ENCODE measurements at regions not wholly inside any gene's neighbourhood (a gene's known extent, or its start where the extent isn't known, plus 50 kb on each side); places are given as distances from the start of the nearest gene placed in this dataset.

DNA sequence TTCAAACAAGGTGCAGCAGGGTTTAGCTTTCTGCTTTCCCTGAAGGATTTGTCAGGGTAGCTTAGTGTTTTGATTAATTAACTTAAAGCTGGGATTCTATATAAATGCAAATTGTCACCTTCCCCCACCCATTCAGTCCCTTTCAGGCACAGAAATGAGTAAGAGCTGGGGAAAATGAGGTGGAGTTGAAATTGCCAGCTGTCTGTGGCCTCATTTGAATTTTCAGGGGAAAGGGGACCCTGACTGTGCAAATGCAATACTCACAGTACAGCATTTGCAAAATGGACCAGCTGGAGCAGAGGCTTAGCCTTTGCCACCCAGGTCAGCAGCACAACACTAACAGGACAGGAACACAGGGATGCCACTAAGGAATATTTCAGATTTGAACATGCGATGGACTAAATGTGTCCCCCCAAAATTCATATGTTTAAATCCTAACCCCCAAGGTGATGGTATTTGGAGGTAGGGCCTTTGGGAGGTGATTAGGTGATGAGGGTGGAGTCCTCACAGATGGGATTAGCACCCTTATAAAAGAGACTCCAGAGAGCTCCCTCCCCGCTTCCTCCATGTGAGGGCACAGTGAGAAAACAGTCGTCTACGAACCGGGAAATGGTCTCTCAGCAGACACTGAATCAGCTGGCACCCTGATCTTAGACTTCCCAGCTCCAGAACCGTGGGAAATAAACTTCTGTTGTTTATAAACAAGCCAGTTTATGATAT, 59.5 kb upstream of the CYSLTR2 start:
- peak overlapping the region; percentile 53 for H3K4me2 ChIP-seq
- DNase-seq (ENCODE audit: low spot score) (peak; percentile 42), ATAC-seq (peak; percentile 65)
- Mint-ChIP-seq H3K4me3 (0 out of 3 replicates have a peak overlapping the region, but pooled peaks have one; percentile 15), H3K9me3 (peaks cover 27% of the 10 kb centered on the region), H3K36me3 (ENCODE audit: low read depth) (peaks cover 31% of the 10 kb centered on the region), H3K4me1 (peaks cover 43% of the 10 kb centered on the region), H3K27ac (peak overlapping the region; percentile 88), H3K27me3 (ENCODE audit: insufficient read depth, low read depth, poor library complexity) (peaks cover 11% of the 10 kb centered on the region)
- no peaks in the 10 kb centered on the region for H3K9me2 ChIP-seq (ENCODE audit: insufficient read depth)
- H3K79me2 ChIP-seq (replicated peaks; ENCODE audit: insufficient read depth) = no peaks in the 10 kb centered on the region
- H3K4me1 ChIP-seq (ENCODE audit: insufficient read depth) = peaks cover 36% of the 10 kb centered on the region
- no peaks in the 10 kb centered on the region for H3F3A ChIP-seq (replicated peaks; ENCODE audit: low read depth)
- peak overlapping the region; percentile 61 for H2AFZ ChIP-seq
- TF ChIP-seq POLR2AphosphoS5 (IDR thresholded peaks at IDR 0.05; ENCODE audit: low read depth) (no peak), JUNB (IDR thresholded peaks at IDR 0.05; ENCODE audit: unreplicated experiment) (no peak), EZH2 (IDR thresholded peaks at IDR 0.05; ENCODE audit: low read depth, unreplicated experiment) (no peak), ZNF114 (CRISPR knock-in tag; IDR thresholded peaks at IDR 0.05) (no peak), ZNF331 (CRISPR knock-in tag; IDR thresholded peaks at IDR 0.05; ENCODE audit: low read depth) (no peak), NANOG (IDR thresholded peaks at IDR 0.05; ENCODE audit: borderline replicate concordance) (no peak), EZH2phosphoT487 (IDR thresholded peaks at IDR 0.05; ENCODE audit: unreplicated experiment) (no peak), CREB1 (CRISPR knock-in tag; IDR thresholded peaks at IDR 0.05; ENCODE audit: low read depth) (no peak), STAT1 (IDR thresholded peaks at IDR 0.05; ENCODE audit: unreplicated experiment) (no peak)
- TF ChIP-seq, protein P1, sequence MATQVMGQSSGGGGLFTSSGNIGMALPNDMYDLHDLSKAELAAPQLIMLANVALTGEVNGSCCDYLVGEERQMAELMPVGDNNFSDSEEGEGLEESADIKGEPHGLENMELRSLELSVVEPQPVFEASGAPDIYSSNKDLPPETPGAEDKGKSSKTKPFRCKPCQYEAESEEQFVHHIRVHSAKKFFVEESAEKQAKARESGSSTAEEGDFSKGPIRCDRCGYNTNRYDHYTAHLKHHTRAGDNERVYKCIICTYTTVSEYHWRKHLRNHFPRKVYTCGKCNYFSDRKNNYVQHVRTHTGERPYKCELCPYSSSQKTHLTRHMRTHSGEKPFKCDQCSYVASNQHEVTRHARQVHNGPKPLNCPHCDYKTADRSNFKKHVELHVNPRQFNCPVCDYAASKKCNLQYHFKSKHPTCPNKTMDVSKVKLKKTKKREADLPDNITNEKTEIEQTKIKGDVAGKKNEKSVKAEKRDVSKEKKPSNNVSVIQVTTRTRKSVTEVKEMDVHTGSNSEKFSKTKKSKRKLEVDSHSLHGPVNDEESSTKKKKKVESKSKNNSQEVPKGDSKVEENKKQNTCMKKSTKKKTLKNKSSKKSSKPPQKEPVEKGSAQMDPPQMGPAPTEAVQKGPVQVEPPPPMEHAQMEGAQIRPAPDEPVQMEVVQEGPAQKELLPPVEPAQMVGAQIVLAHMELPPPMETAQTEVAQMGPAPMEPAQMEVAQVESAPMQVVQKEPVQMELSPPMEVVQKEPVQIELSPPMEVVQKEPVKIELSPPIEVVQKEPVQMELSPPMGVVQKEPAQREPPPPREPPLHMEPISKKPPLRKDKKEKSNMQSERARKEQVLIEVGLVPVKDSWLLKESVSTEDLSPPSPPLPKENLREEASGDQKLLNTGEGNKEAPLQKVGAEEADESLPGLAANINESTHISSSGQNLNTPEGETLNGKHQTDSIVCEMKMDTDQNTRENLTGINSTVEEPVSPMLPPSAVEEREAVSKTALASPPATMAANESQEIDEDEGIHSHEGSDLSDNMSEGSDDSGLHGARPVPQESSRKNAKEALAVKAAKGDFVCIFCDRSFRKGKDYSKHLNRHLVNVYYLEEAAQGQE (IDR thresholded peaks at IDR 0.05; ENCODE audit: unreplicated experiment) = no peak
- TF ChIP-seq, protein P2, sequence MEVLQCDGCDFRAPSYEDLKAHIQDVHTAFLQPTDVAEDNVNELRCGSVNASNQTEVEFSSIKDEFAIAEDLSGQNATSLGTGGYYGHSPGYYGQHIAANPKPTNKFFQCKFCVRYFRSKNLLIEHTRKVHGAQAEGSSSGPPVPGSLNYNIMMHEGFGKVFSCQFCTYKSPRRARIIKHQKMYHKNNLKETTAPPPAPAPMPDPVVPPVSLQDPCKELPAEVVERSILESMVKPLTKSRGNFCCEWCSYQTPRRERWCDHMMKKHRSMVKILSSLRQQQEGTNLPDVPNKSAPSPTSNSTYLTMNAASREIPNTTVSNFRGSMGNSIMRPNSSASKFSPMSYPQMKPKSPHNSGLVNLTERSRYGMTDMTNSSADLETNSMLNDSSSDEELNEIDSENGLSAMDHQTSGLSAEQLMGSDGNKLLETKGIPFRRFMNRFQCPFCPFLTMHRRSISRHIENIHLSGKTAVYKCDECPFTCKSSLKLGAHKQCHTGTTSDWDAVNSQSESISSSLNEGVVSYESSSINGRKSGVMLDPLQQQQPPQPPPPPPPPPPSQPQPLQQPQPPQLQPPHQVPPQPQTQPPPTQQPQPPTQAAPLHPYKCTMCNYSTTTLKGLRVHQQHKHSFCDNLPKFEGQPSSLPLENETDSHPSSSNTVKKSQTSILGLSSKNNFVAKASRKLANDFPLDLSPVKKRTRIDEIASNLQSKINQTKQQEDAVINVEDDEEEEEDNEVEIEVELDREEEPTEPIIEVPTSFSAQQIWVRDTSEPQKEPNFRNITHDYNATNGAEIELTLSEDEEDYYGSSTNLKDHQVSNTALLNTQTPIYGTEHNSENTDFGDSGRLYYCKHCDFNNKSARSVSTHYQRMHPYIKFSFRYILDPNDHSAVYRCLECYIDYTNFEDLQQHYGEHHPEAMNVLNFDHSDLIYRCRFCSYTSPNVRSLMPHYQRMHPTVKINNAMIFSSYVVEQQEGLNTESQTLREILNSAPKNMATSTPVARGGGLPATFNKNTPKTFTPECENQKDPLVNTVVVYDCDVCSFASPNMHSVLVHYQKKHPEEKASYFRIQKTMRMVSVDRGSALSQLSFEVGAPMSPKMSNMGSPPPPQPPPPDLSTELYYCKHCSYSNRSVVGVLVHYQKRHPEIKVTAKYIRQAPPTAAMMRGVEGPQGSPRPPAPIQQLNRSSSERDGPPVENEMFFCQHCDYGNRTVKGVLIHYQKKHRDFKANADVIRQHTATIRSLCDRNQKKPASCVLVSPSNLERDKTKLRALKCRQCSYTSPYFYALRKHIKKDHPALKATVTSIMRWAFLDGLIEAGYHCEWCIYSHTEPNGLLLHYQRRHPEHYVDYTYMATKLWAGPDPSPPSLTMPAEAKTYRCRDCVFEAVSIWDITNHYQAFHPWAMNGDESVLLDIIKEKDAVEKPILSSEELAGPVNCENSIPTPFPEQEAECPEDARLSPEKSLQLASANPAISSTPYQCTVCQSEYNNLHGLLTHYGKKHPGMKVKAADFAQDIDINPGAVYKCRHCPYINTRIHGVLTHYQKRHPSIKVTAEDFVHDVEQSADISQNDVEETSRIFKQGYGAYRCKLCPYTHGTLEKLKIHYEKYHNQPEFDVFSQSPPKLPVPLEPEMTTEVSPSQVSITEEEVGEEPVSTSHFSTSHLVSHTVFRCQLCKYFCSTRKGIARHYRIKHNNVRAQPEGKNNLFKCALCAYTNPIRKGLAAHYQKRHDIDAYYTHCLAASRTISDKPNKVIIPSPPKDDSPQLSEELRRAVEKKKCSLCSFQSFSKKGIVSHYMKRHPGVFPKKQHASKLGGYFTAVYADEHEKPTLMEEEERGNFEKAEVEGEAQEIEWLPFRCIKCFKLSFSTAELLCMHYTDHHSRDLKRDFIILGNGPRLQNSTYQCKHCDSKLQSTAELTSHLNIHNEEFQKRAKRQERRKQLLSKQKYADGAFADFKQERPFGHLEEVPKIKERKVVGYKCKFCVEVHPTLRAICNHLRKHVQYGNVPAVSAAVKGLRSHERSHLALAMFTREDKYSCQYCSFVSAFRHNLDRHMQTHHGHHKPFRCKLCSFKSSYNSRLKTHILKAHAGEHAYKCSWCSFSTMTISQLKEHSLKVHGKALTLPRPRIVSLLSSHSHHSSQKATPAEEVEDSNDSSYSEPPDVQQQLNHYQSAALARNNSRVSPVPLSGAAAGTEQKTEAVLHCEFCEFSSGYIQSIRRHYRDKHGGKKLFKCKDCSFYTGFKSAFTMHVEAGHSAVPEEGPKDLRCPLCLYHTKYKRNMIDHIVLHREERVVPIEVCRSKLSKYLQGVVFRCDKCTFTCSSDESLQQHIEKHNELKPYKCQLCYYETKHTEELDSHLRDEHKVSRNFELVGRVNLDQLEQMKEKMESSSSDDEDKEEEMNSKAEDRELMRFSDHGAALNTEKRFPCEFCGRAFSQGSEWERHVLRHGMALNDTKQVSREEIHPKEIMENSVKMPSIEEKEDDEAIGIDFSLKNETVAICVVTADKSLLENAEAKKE (CRISPR knock-in tag; IDR thresholded peaks at IDR 0.05) = no peak
- TF ChIP-seq, protein P3, sequence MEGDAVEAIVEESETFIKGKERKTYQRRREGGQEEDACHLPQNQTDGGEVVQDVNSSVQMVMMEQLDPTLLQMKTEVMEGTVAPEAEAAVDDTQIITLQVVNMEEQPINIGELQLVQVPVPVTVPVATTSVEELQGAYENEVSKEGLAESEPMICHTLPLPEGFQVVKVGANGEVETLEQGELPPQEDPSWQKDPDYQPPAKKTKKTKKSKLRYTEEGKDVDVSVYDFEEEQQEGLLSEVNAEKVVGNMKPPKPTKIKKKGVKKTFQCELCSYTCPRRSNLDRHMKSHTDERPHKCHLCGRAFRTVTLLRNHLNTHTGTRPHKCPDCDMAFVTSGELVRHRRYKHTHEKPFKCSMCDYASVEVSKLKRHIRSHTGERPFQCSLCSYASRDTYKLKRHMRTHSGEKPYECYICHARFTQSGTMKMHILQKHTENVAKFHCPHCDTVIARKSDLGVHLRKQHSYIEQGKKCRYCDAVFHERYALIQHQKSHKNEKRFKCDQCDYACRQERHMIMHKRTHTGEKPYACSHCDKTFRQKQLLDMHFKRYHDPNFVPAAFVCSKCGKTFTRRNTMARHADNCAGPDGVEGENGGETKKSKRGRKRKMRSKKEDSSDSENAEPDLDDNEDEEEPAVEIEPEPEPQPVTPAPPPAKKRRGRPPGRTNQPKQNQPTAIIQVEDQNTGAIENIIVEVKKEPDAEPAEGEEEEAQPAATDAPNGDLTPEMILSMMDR (conservative IDR thresholded peaks at IDR 0.05; ENCODE audit: low read depth in 2 of 2) = no peak
- TF ChIP-seq, protein P4, sequence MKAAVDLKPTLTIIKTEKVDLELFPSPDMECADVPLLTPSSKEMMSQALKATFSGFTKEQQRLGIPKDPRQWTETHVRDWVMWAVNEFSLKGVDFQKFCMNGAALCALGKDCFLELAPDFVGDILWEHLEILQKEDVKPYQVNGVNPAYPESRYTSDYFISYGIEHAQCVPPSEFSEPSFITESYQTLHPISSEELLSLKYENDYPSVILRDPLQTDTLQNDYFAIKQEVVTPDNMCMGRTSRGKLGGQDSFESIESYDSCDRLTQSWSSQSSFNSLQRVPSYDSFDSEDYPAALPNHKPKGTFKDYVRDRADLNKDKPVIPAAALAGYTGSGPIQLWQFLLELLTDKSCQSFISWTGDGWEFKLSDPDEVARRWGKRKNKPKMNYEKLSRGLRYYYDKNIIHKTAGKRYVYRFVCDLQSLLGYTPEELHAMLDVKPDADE (IDR thresholded peaks at IDR 0.05) = no peak
- H4K20me1 ChIP-seq (replicated peaks; ENCODE audit: insufficient read depth) = no peaks in the 10 kb centered on the region
- peak overlapping the region; percentile 13; the same call in 1 of the 2 replicates for H3K4me3 ChIP-seq
- H3K36me3 ChIP-seq (ENCODE audit: insufficient read depth) = no peaks in the 10 kb centered on the region
- peak overlapping the region; percentile 90 for H3K27ac ChIP-seq (ENCODE audit: low read depth)
- no peaks in the 10 kb centered on the region for H3K27me3 ChIP-seq (ENCODE audit: insufficient read depth)

All from GM23338 (cell line).